Activated CD8-positive, alpha-beta memory T cell treated with anti-CD3 and anti-CD28 coated beads for 1 hour (primary cell): ENCODE measurements at regions not wholly inside any gene's neighbourhood (a gene's known extent, or its start where the extent isn't known, plus 50 kb on each side); places are given as distances from the start of the nearest gene placed in this dataset.
A peak's percentile ranks its signal among the peaks of the same experiment; 100 is the strongest.
"Not testable (repeated sequence)": the region's sequence is repeated elsewhere in the genome, so short reads cannot be mapped to it uniquely, and the experiment has no call there.

ENCODE experiments used
- DNase-seq, 2 donors: peaks; one replicate each; pipeline ENCODE4 v3.0.0-alpha.2; 2020; ENCODE audit warnings: low read depth in 1 of 2; ENCODE audit errors: extremely low read depth in 1 of 2

GRCh38 chr3:67064105-67064504 is 66.0 kb downstream of the KBTBD8 start:
- DNase-seq: no peak

- DNase-seq: no peak
Measured at GRCh38 chr3:67067251-67067650, 69.1 kb downstream of the KBTBD8 start.

GRCh38 chr3:67072640-67073039 is 74.5 kb downstream of the KBTBD8 start:
- not testable (repeated sequence) for DNase-seq

- DNase-seq: no peak
Measured at GRCh38 chr3:67073812-67074211, 75.7 kb downstream of the KBTBD8 start.

- no peak for DNase-seq
Measured at GRCh38 chr3:67075295-67075694, 77.2 kb downstream of the KBTBD8 start.

GRCh38 chr3:67076607-67077006 is 78.5 kb downstream of the KBTBD8 start:
- DNase-seq: no peak

GRCh38 chr3:67077656-67078055 is 79.5 kb downstream of the KBTBD8 start:
- no peak for DNase-seq

GRCh38 chr3:67082533-67083024 is 84.5 kb downstream of the KBTBD8 start:
- DNase-seq: no peak

- DNase-seq: peak in 1 of 2 donors; percentile 1
Measured at GRCh38 chr3:67083277-67083676, 85.2 kb downstream of the KBTBD8 start.

- DNase-seq: no peak
Measured at GRCh38 chr3:67087788-67088187, 89.7 kb downstream of the KBTBD8 start.

- no peak for DNase-seq
Measured at GRCh38 chr3:67090474-67090873, 92.4 kb downstream of the KBTBD8 start.

- DNase-seq: no peak
Measured at GRCh38 chr3:67093305-67093704, 95.2 kb downstream of the KBTBD8 start.

GRCh38 chr3:67094167-67094566 is 96.1 kb downstream of the KBTBD8 start:
- no peak for DNase-seq

GRCh38 chr3:67094774-67095173 is 96.7 kb downstream of the KBTBD8 start:
- no peak for DNase-seq

- no peak for DNase-seq
Measured at GRCh38 chr3:67104388-67104787, 106.3 kb downstream of the KBTBD8 start.

GRCh38 chr3:67106874-67107273 is 108.8 kb downstream of the KBTBD8 start:
- no peak for DNase-seq

- no peak for DNase-seq
Measured at GRCh38 chr3:67109651-67110204, 111.6 kb downstream of the KBTBD8 start.

GRCh38 chr3:67113802-67114407 is 115.8 kb downstream of the KBTBD8 start:
- peak; percentile 36 to 52 for DNase-seq

GRCh38 chr3:67118122-67118521 is 120.0 kb downstream of the KBTBD8 start:
- no peak for DNase-seq

- DNase-seq: no peak
Measured at GRCh38 chr3:67118635-67119034, 120.5 kb downstream of the KBTBD8 start.

GRCh38 chr3:67123914-67124313 is 125.8 kb downstream of the KBTBD8 start:
- no peak for DNase-seq

- DNase-seq: no peak
Measured at GRCh38 chr3:67127254-67127653, 129.1 kb downstream of the KBTBD8 start.

GRCh38 chr3:67142432-67142831 is 144.3 kb downstream of the KBTBD8 start:
- DNase-seq: no peak
